Gastrocnemius medialis (tissue), 4 donors: ENCODE measurements at regions not wholly inside any gene's neighbourhood (a gene's known extent, or its start where the extent isn't known, plus 50 kb on each side); places are given as distances from the start of the nearest gene placed in this dataset.
"Not testable (repeated sequence)": the region's sequence is repeated elsewhere in the genome, so short reads cannot be mapped to it uniquely, and the experiment has no call there.

Experiments used
- ATAC-seq, 2 donors: fragments of 150-250 bp; one replicate each; pipeline ENCODE4 v1.9.1; 2016
- DNase-seq, 2 donors: peaks; one replicate each; pipeline ENCODE4 v3.0.0-alpha.2; 2019
- H3K27ac ChIP-seq, 4 donors: fragments of 200-600 bp; sonication (generic); 1 replicate in 1 of 4; 2 replicates in 3 of 4; pipeline ENCODE4 v1.5.1; 2016 to 2018; ENCODE audit warnings: mild to moderate bottlenecking in 2 of 4, moderate library complexity in 1 of 4
- H3K27me3 ChIP-seq, 3 donors: fragments of 200-600 bp; sonication (generic) in 2 of 3; 1 replicate in 1 of 3; 2 replicates in 2 of 3; pipeline versions ENCODE4 v1.5.1 to v1.6.0; 2016 to 2019; ENCODE audit warnings: mild to moderate bottlenecking in 1 of 3, moderate library complexity in 1 of 3
- H3K36me3 ChIP-seq, 2 donors: fragments of 200-600 bp; sonication (generic) in 1 of 2; one replicate each; pipeline ENCODE4 v1.5.1; 2017 to 2018
- H3K4me1 ChIP-seq, 2 donors: fragments of 200-600 bp; sonication (generic) in 1 of 2; one replicate each; pipeline ENCODE4 v1.5.1; 2016 to 2017; ENCODE audit warnings: mild to moderate bottlenecking in 2 of 2
- H3K4me3 ChIP-seq, 4 donors: fragments of 200-600 bp; sonication (generic) in 3 of 4; 1 replicate in 1 of 4; 2 replicates in 3 of 4; pipeline ENCODE4 v1.5.1; 2016 to 2019; ENCODE audit warnings: mild to moderate bottlenecking in 2 of 4
- H3K9me3 ChIP-seq, 3 donors: fragments of 200-600 bp; sonication (generic) in 2 of 3; 1 replicate in 1 of 3; 2 replicates in 2 of 3; pipeline ENCODE4 v1.5.1; 2016 to 2019
- POLR2A ChIP-seq, 2 donors: fragments of 450-650 bp; IDR thresholded peaks; one replicate each; pipeline ENCODE4 v1.6.1; 2017; ENCODE audit warnings: antibody characterized with exemption in 2 of 2, mild to moderate bottlenecking in 2 of 2, moderate library complexity in 2 of 2
- in situ Hi-C, 4 donors: fragments of 200-750 bp; cut with MboI; loops; one replicate each; pipeline versions ENCODE4 v1.15.0 to v1.8.0; 2017; ENCODE audit warnings: low sequenced_read_pairs in 4 of 4
- intact Hi-C: fragments of 100-400 bp; cut with DNase I; formaldehyde crosslinking; loops from one replicate; pipeline ENCODE4 v1.15.1; 2023; ENCODE audit warnings: low total_unique reads
- TF ChIP-seq, protein P1 (sequence below), 5 experiments: fragments of 450-650 bp in 3 of 5; fragments of 200-600 bp in 2 of 5; sonication (generic) in 2 of 5; IDR thresholded peaks in 4 of 5; conservative IDR thresholded peaks in 1 of 5; 1 replicate in 4 of 5; 2 replicates in 1 of 5; pipeline ENCODE4 v1.5.1; 2016 to 2019; ENCODE audit warnings: antibody characterized with exemption in 5 of 5, mild to moderate bottlenecking in 3 of 5, moderate library complexity in 3 of 5

DNA sequence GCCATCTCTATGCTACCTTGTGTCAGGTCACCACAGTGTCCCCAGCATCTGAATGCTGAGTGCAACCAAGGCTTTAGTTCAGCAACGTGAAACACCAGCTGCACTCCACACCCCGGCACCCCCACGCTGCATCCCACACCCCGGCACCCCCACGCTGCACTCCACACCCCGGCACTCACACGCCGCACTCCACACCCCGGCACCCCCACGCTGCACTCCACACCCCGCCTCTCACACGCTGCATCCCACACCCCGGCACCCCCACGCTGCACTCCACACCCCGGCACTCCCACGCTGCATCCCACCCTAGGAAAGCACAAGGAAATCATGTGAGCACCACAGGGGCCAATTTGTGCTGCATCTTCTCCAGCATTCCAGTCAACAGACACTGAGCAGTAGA is 199.8 kb upstream of the FRG1 start:
- intact Hi-C loops (no loop called here), in situ Hi-C loops (no loop called here)
- DNase-seq (no peak), ATAC-seq (no peak)
- TF ChIP-seq POLR2A (IDR thresholded peaks at IDR 0.05): no peak
- TF ChIP-seq, protein P1, sequence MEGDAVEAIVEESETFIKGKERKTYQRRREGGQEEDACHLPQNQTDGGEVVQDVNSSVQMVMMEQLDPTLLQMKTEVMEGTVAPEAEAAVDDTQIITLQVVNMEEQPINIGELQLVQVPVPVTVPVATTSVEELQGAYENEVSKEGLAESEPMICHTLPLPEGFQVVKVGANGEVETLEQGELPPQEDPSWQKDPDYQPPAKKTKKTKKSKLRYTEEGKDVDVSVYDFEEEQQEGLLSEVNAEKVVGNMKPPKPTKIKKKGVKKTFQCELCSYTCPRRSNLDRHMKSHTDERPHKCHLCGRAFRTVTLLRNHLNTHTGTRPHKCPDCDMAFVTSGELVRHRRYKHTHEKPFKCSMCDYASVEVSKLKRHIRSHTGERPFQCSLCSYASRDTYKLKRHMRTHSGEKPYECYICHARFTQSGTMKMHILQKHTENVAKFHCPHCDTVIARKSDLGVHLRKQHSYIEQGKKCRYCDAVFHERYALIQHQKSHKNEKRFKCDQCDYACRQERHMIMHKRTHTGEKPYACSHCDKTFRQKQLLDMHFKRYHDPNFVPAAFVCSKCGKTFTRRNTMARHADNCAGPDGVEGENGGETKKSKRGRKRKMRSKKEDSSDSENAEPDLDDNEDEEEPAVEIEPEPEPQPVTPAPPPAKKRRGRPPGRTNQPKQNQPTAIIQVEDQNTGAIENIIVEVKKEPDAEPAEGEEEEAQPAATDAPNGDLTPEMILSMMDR (IDR thresholded peaks at IDR 0.05 in 4 of 5, conservative IDR thresholded peaks at IDR 0.05 in 1 of 5): no peak
- Histone ChIP-seq H3K27ac (no peak overlapping the region), H3K36me3 (no peaks in the 10 kb centered on the region), H3K4me3 (no peak overlapping the region), H3K4me1 (no peaks in the 10 kb centered on the region), H3K27me3 (no peaks in the 10 kb centered on the region), H3K9me3 (no peaks in the 10 kb centered on the region)

DNA sequence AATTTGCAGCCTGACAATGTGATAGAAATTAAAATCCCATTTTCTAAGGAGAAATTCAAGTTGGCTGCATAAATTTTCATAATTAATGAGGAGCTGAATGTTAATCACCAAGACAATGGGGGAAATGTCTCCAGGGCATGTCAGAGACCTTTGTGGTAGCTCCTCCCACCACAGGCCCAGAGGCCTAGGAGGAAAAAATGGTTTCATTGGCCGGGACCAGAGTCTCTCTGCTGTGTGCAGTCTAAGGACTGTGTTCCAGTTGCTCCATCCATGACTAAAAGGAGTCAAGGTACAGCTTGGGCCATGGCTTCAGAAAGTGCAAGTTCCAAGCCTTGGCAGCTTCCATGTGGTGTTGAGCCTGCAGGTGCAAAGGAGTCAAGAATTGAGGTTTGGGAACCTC is 187.6 kb upstream of the FRG1 start:
- H3K27me3 ChIP-seq, DNase-seq, H3K9me3 ChIP-seq, intact Hi-C loops, H3K27ac ChIP-seq, H3K4me3 ChIP-seq, H3K36me3 ChIP-seq, ATAC-seq, in situ Hi-C loops, H3K4me1 ChIP-seq: not testable (repeated sequence)

DNA sequence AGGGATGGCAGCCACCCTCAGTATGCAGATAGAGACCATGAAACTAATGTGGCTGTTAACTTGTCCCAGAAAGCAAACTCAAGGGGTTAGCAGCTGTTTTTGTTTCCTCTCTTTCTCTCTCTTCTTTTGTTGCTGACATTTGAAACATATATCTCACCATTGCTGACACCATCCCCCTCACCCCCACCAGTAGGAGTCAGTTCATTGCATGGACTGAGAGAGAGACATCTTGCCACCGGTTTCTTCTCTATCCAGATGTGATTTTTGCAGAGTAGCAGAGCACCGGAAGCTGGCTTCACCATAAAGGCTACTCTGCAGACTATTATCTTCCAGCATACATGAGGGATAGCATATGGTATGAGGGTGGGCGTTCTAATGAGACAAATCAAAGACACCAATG is 177.1 kb upstream of the FRG1 start:
- TF ChIP-seq, protein P1 (IDR thresholded peaks at IDR 0.05 in 4 of 5, conservative IDR thresholded peaks at IDR 0.05 in 1 of 5): no peak
- no peak for TF ChIP-seq POLR2A (IDR thresholded peaks at IDR 0.05)
- no peak for DNase-seq
- ATAC-seq: no peak
- Histone ChIP-seq H3K4me3 (no peak overlapping the region), H3K4me1 (no peaks in the 10 kb centered on the region), H3K27me3 (no peaks in the 10 kb centered on the region), H3K9me3 (no peaks in the 10 kb centered on the region), H3K27ac (no peak overlapping the region), H3K36me3 (no peaks in the 10 kb centered on the region)
- in situ Hi-C loops: no loop called here
- intact Hi-C loops: no loop called here

DNA sequence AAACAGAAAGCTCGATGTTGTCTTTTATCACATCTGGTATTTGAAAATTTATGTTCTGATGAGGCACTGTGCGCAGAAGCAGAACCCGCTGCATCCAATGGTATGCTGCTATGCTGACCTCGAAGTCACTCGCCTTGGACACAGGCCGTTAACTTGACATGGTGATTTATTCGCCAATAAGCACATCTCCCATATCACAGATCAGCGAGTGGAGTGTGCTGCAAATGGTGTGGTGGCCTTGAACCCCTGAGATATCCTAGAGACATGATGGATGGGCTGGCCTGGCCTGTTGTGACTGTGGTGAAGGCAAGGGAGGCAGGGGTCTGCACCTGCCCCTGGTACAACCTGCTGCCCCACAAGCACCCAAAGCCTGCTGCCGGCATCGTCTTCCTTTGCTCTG is 175.4 kb upstream of the FRG1 start:
- Histone ChIP-seq H3K4me3 (no peak overlapping the region), H3K27me3 (no peaks in the 10 kb centered on the region), H3K4me1 (no peaks in the 10 kb centered on the region), H3K36me3 (no peaks in the 10 kb centered on the region), H3K9me3 (no peaks in the 10 kb centered on the region), H3K27ac (no peak overlapping the region)
- no peak for TF ChIP-seq POLR2A (IDR thresholded peaks at IDR 0.05)
- TF ChIP-seq, protein P1 (IDR thresholded peaks at IDR 0.05 in 4 of 5, conservative IDR thresholded peaks at IDR 0.05 in 1 of 5): no peak
- ATAC-seq: no peak
- no peak for DNase-seq
- intact Hi-C loops (no loop called here), in situ Hi-C loops (no loop called here)

DNA sequence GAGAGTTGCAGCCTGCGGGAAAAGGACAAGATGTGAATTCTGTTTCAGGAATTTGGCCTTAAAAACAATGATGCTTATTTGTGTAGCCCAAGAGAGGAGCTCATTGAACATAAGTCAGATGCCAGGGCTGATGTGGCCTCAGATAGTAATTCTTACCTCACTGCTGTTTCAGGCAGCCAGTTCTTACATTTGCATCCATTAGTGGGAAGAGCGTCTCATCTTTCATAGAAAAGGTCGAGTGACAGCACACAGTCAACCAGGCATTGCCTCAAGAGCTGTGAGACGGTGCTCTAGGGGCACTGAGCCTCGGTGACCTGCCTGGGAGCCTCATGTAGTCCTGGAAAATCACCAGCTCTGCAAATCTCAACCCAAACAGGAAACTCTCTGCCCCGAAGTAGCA is 174.9 kb upstream of the FRG1 start:
- Histone ChIP-seq H3K27ac (no peak overlapping the region), H3K36me3 (no peaks in the 10 kb centered on the region), H3K9me3 (no peaks in the 10 kb centered on the region), H3K27me3 (no peaks in the 10 kb centered on the region), H3K4me1 (no peaks in the 10 kb centered on the region), H3K4me3 (no peak overlapping the region)
- intact Hi-C loops (no loop called here), in situ Hi-C loops (no loop called here)
- ATAC-seq (no peak), DNase-seq (no peak)
- TF ChIP-seq POLR2A (IDR thresholded peaks at IDR 0.05): no peak
- TF ChIP-seq, protein P1 (IDR thresholded peaks at IDR 0.05 in 4 of 5, conservative IDR thresholded peaks at IDR 0.05 in 1 of 5): no peak
